Ishikawa (cell line): ENCODE measurements at regions not wholly inside any gene's neighbourhood (a gene's known extent, or its start where the extent isn't known, plus 50 kb on each side); places are given as distances from the start of the nearest gene placed in this dataset.

Experiments used
- CREB1 ChIP-seq: IDR thresholded peaks from 2 replicates; pipeline ENCODE4 v1.6.1; 2012; ENCODE audit warnings: low read depth
- EP300 ChIP-seq: IDR thresholded peaks from 2 replicates; pipeline ENCODE4 v1.6.1; 2012; ENCODE audit warnings: borderline replicate concordance
- NFIC ChIP-seq: IDR thresholded peaks from 2 replicates; pipeline ENCODE4 v1.6.1; 2012
- RAD21 ChIP-seq: IDR thresholded peaks from 2 replicates; pipeline ENCODE4 v1.6.1; 2012; ENCODE audit warnings: low read depth
- REST ChIP-seq: IDR thresholded peaks from 2 replicates; pipeline ENCODE4 v1.6.1; 2012; ENCODE audit warnings: low read depth, mild to moderate bottlenecking
- TAF1 ChIP-seq: IDR thresholded peaks from 2 replicates; pipeline ENCODE4 v1.6.1; 2012; ENCODE audit warnings: low read depth, mild to moderate bottlenecking
- TEAD4 ChIP-seq: IDR thresholded peaks from 2 replicates; pipeline ENCODE4 v1.6.1; 2012
- ZBTB7A ChIP-seq: IDR thresholded peaks from 2 replicates; pipeline ENCODE4 v1.6.1; 2012; ENCODE audit warnings: low read depth
- TF ChIP-seq, protein P1 (sequence below): IDR thresholded peaks from 2 replicates; pipeline ENCODE4 v1.6.1; 2012

- TF ChIP-seq REST: no peak
- TF ChIP-seq, protein P1, sequence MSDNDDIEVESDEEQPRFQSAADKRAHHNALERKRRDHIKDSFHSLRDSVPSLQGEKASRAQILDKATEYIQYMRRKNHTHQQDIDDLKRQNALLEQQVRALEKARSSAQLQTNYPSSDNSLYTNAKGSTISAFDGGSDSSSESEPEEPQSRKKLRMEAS: no peak
- TF ChIP-seq EP300: no peak
- TF ChIP-seq RAD21: no peak
- no peak for TF ChIP-seq CREB1
- no peak for TF ChIP-seq TAF1
- TF ChIP-seq NFIC: no peak
- no peak for TF ChIP-seq TEAD4
- TF ChIP-seq ZBTB7A: no peak
These were observed 145.7 kb upstream of the NECTIN1 start for GRCh38 chr11:119874660-119875238.
